Colonic mucosa (tissue), 4 donors: ENCODE measurements at regions not wholly inside any gene's neighbourhood (a gene's known extent, or its start where the extent isn't known, plus 50 kb on each side); places are given as distances from the start of the nearest gene placed in this dataset.
A peak's percentile ranks its signal among the peaks of the same experiment; 100 is the strongest.
"Not testable (repeated sequence)": the region's sequence is repeated elsewhere in the genome, so short reads cannot be mapped to it uniquely, and the experiment has no call there.

Experiments used
- DNase-seq: peaks from one replicate; pipeline ENCODE4 v3.0.0-alpha.2; 2020
- H3K27ac ChIP-seq: fragments of 200-600 bp; one replicate; pipeline ENCODE4 v1.8.0; 2021
- H3K27me3 ChIP-seq: fragments of 200-600 bp; one replicate; pipeline ENCODE4 v1.8.0; 2021
- H3K36me3 ChIP-seq: fragments of 200-600 bp; one replicate; pipeline ENCODE4 v1.8.0; 2021
- H3K4me1 ChIP-seq: fragments of 200-600 bp; one replicate; pipeline ENCODE4 v1.8.0; 2021; ENCODE audit warnings: mild to moderate bottlenecking
- H3K4me3 ChIP-seq: fragments of 200-600 bp; one replicate; pipeline ENCODE4 v1.8.0; 2021
- H3K9ac ChIP-seq, 2 donors: one replicate each; pipeline ENCODE4 v1.7.0; 2013; ENCODE audit warnings: control low read depth in 2 of 2, low read depth in 2 of 2, low read length in 2 of 2
- H3K9me3 ChIP-seq: fragments of 200-600 bp; one replicate; pipeline ENCODE4 v1.8.0; 2021
- intact Hi-C: fragments of 100-400 bp; cut with DNase I; formaldehyde crosslinking; loops from one replicate; pipeline ENCODE4 v1.14.1; 2022
- donor health status: healthy.
- donor health status: DM: no; HTN: no; CAD: no.
- donor health status: DM: no; HTN: no; CAD: no.

GRCh38 chr1:148679050-148679786 is 69.4 kb upstream of the NUDT4B start:
- H3K27ac ChIP-seq, H3K4me3 ChIP-seq, H3K4me1 ChIP-seq, H3K36me3 ChIP-seq, intact Hi-C loops, H3K27me3 ChIP-seq, H3K9me3 ChIP-seq: not testable (repeated sequence)
- peak overlapping the region in 1 of 2 donors; percentile 35 for H3K9ac ChIP-seq
- peak; percentile 64 for DNase-seq

GRCh38 chr1:148679787-148680326 is 68.7 kb upstream of the NUDT4B start:
- H3K9ac ChIP-seq, H3K4me3 ChIP-seq, H3K9me3 ChIP-seq, H3K36me3 ChIP-seq, H3K27ac ChIP-seq, H3K27me3 ChIP-seq, H3K4me1 ChIP-seq, DNase-seq, intact Hi-C loops: not testable (repeated sequence)

- H3K27ac ChIP-seq, H3K4me1 ChIP-seq, H3K27me3 ChIP-seq, DNase-seq, intact Hi-C loops, H3K4me3 ChIP-seq, H3K9ac ChIP-seq, H3K9me3 ChIP-seq, H3K36me3 ChIP-seq: not testable (repeated sequence)
These were observed 61.8 kb upstream of the NUDT4B start for GRCh38 chr1:148686735-148687134.

- H3K36me3 ChIP-seq, H3K27me3 ChIP-seq, H3K27ac ChIP-seq, H3K4me1 ChIP-seq, DNase-seq, intact Hi-C loops, H3K4me3 ChIP-seq, H3K9ac ChIP-seq, H3K9me3 ChIP-seq: not testable (repeated sequence)
These were observed 61.2 kb upstream of the NUDT4B start for GRCh38 chr1:148687376-148687775.
